HG03135 (cell line): ENCODE measurements at regions not wholly inside any gene's neighbourhood (a gene's known extent, or its start where the extent isn't known, plus 50 kb on each side); places are given as distances from the start of the nearest gene placed in this dataset.
"Not testable (repeated sequence)": the region's sequence is repeated elsewhere in the genome, so short reads cannot be mapped to it uniquely, and the experiment has no call there.

Experiments
- ATAC-seq: cut with Tn5 transposase; IDR thresholded peaks from one replicate; pipeline ENCODE4 v1.9.1; 2021; ENCODE audit warnings: mild to moderate bottlenecking, moderate library complexity; ENCODE audit not compliant: unreplicated experiment

GRCh38 chr14:30064454-30064853, 136.8 kb upstream of the PRKD1 start:
- ATAC-seq: no peak

GRCh38 chr14:30069536-30069935, 141.9 kb upstream of the PRKD1 start:
- no peak for ATAC-seq

GRCh38 chr14:30072454-30072853, 144.8 kb upstream of the PRKD1 start:
- not testable (repeated sequence) for ATAC-seq

GRCh38 chr14:30077946-30078345, 150.3 kb upstream of the PRKD1 start:
- ATAC-seq: no peak

- no peak for ATAC-seq
These were observed 151.3 kb upstream of the PRKD1 start for GRCh38 chr14:30078811-30079402.

GRCh38 chr14:30082486-30082885, 154.8 kb upstream of the PRKD1 start:
- no peak for ATAC-seq

- no peak for ATAC-seq
These were observed 157.2 kb upstream of the PRKD1 start for GRCh38 chr14:30084811-30085210.

GRCh38 chr14:30085943-30086342, 158.3 kb upstream of the PRKD1 start:
- no peak for ATAC-seq

- no peak for ATAC-seq
These were observed 161.0 kb upstream of the PRKD1 start for GRCh38 chr14:30088620-30089019.

- ATAC-seq: no peak
These were observed 181.5 kb upstream of the PRKD1 start for GRCh38 chr14:30108975-30109700.

GRCh38 chr14:30114051-30114450, 186.4 kb upstream of the PRKD1 start:
- no peak for ATAC-seq

- no peak for ATAC-seq
These were observed 188.1 kb upstream of the PRKD1 start for GRCh38 chr14:30115756-30116155.

- no peak for ATAC-seq
These were observed 191.5 kb upstream of the PRKD1 start for GRCh38 chr14:30118992-30119640.

GRCh38 chr14:30125322-30125979, 197.8 kb upstream of the PRKD1 start:
- no peak for ATAC-seq

GRCh38 chr14:30129807-30130206, 202.2 kb upstream of the PRKD1 start:
- ATAC-seq: no peak

- ATAC-seq: no peak
These were observed 204.0 kb upstream of the PRKD1 start for GRCh38 chr14:30131581-30132097.

- no peak for ATAC-seq
These were observed 204.5 kb upstream of the PRKD1 start for GRCh38 chr14:30132196-30132595.

- ATAC-seq: no peak
These were observed 207.3 kb upstream of the PRKD1 start for GRCh38 chr14:30134936-30135335.

- ATAC-seq: no peak
These were observed 210.9 kb upstream of the PRKD1 start for GRCh38 chr14:30138567-30138966.

- no peak for ATAC-seq
These were observed 214.6 kb upstream of the PRKD1 start for GRCh38 chr14:30142216-30142615.

- ATAC-seq: no peak
These were observed 216.0 kb upstream of the PRKD1 start for GRCh38 chr14:30143627-30144026.
